ENCODE measurements at regions not wholly inside any gene's neighbourhood (a gene's known extent, or its start where the extent isn't known, plus 50 kb on each side); places are given as distances from the start of the nearest gene placed in this dataset.

GRCh38 chr20:48201885-48202284, 416.6 kb upstream of the SULF2 start:
- DNase-seq (ENCODE audit: low spot score) = no peak
- H3K4me1 Mint-ChIP-seq = peaks cover 47% of the 10 kb centered on the region
- Histone ChIP-seq H3K36me3 (no peaks in the 10 kb centered on the region), H3F3A (ENCODE audit: low read depth) (no peaks in the 10 kb centered on the region), H3K4me2 (no peak overlapping the region), H3K79me2 (ENCODE audit: low read depth) (no peaks in the 10 kb centered on the region), H3K4me1 (peaks cover 18% of the 10 kb centered on the region), H3K9ac (no peak overlapping the region), H4K20me1 (ENCODE audit: low read depth) (no peaks in the 10 kb centered on the region), H3K4me3 (no peak overlapping the region), H3K27me3 (no peaks in the 10 kb centered on the region), H3K27ac (no peak overlapping the region), H3K9me3 (ENCODE audit: low read depth) (no peaks in the 10 kb centered on the region), H2AFZ (replicated peaks) (no peak overlapping the region)
- H3K4me3 Mint-ChIP-seq = no peak overlapping the region
- H3K36me3 Mint-ChIP-seq = no peaks in the 10 kb centered on the region
- TF ChIP-seq EZH2phosphoT487 (IDR thresholded peaks at IDR 0.05) = no peak
- TF ChIP-seq EZH2 (IDR thresholded peaks at IDR 0.05) = no peak
- TF ChIP-seq CTCF (IDR thresholded peaks at IDR 0.05) = no peak
- no peaks in the 10 kb centered on the region for H3K9me3 Mint-ChIP-seq
- peaks cover 16% of the 10 kb centered on the region for H3K27me3 Mint-ChIP-seq (ENCODE audit: insufficient read depth, low read depth)
- no peak overlapping the region for H3K27ac Mint-ChIP-seq

GRCh38 chr20:48201188-48201587, 415.9 kb upstream of the SULF2 start:
- no peak overlapping the region for H3K27ac Mint-ChIP-seq
- peaks cover 15% of the 10 kb centered on the region for H3K4me1 ChIP-seq

DNA sequence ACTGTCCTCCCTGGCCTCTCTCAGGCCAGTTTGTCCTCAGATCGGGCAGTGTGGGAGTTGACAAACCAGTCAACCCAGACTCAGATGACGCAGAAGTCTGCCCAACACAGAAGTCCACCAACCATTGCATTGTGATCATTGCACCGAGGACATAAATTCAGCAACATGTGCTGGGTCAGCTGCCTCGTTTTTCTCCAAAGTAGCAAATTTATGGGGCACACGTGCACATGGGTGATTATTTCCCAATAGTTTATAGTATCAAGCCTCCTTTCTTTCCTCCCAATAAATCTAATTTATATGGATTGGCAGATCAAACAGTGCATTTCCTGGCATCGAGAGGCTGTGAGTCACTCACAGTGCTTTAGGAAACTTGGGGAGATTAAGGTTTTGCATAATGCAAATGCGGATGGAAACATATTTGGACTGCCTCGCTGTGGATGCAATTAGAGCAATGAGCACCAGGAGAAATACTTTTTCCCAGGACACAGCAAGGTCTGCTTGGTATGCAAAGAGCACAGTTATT, 413.7 kb upstream of the SULF2 start:
- Mint-ChIP-seq H3K4me1 (peaks cover 53% of the 10 kb centered on the region), H3K4me3 (no peak overlapping the region), H3K9me3 (no peaks in the 10 kb centered on the region), H3K27ac (no peak overlapping the region), H3K36me3 (no peaks in the 10 kb centered on the region), H3K27me3 (ENCODE audit: insufficient read depth, low read depth) (peaks cover 22% of the 10 kb centered on the region)
- no peaks in the 10 kb centered on the region for H4K20me1 ChIP-seq (ENCODE audit: low read depth)
- no peak overlapping the region for H2AFZ ChIP-seq (replicated peaks)
- no peak overlapping the region for H3K4me3 ChIP-seq
- H3K27ac ChIP-seq = no peak overlapping the region
- no peak for TF ChIP-seq EZH2phosphoT487 (IDR thresholded peaks at IDR 0.05)
- TF ChIP-seq EZH2 (IDR thresholded peaks at IDR 0.05) = no peak
- TF ChIP-seq CTCF (IDR thresholded peaks at IDR 0.05) = no peak
- DNase-seq (ENCODE audit: low spot score) = no peak
- no peak overlapping the region for H3K9ac ChIP-seq
- no peaks in the 10 kb centered on the region for H3K4me1 ChIP-seq
- H3K27me3 ChIP-seq = no peaks in the 10 kb centered on the region
- no peaks in the 10 kb centered on the region for H3F3A ChIP-seq (ENCODE audit: low read depth)
- no peaks in the 10 kb centered on the region for H3K79me2 ChIP-seq (ENCODE audit: low read depth)
- no peaks in the 10 kb centered on the region for H3K9me3 ChIP-seq (ENCODE audit: low read depth)
- no peaks in the 10 kb centered on the region for H3K36me3 ChIP-seq
- no peak overlapping the region for H3K4me2 ChIP-seq

More at GRCh38 chr20:48201188-48201587, 415.9 kb upstream of the SULF2 start:
- peaks cover 50% of the 10 kb centered on the region for H3K4me1 Mint-ChIP-seq
- no peaks in the 10 kb centered on the region for H3K9me3 ChIP-seq (ENCODE audit: low read depth)
- H3K27me3 ChIP-seq = no peaks in the 10 kb centered on the region
- TF ChIP-seq EZH2phosphoT487 (IDR thresholded peaks at IDR 0.05) (no peak), EZH2 (IDR thresholded peaks at IDR 0.05) (no peak), CTCF (IDR thresholded peaks at IDR 0.05) (no peak)
- H2AFZ ChIP-seq (replicated peaks) = no peak overlapping the region
- H3K4me3 Mint-ChIP-seq = no peak overlapping the region
- no peak overlapping the region for H3K9ac ChIP-seq
- H3K4me2 ChIP-seq = no peak overlapping the region
- H3K79me2 ChIP-seq (ENCODE audit: low read depth) = no peaks in the 10 kb centered on the region
- no peak overlapping the region for H3K4me3 ChIP-seq
- no peaks in the 10 kb centered on the region for H3K9me3 Mint-ChIP-seq
- no peaks in the 10 kb centered on the region for H3F3A ChIP-seq (ENCODE audit: low read depth)
- no peak overlapping the region for H3K27ac ChIP-seq
- H4K20me1 ChIP-seq (ENCODE audit: low read depth) = no peaks in the 10 kb centered on the region
- no peak for DNase-seq (ENCODE audit: low spot score)
- H3K27me3 Mint-ChIP-seq (ENCODE audit: insufficient read depth, low read depth) = peaks cover 15% of the 10 kb centered on the region
- no peaks in the 10 kb centered on the region for H3K36me3 ChIP-seq
- H3K36me3 Mint-ChIP-seq = no peaks in the 10 kb centered on the region
